Stomach (tissue), 8 donors: ENCODE measurements at regions not wholly inside any gene's neighbourhood (a gene's known extent, or its start where the extent isn't known, plus 50 kb on each side); places are given as distances from the start of the nearest gene placed in this dataset.

Experiments
- DNase-seq, 2 donors: peaks; one replicate each; pipeline versions ENCODE4 v3.0.0 to v3.0.0-alpha.2; 2013 to 2019
- H3K27ac ChIP-seq, 5 donors: fragments of 200-600 bp in 4 of 5; sonication (generic) in 4 of 5; one replicate each; pipeline ENCODE4 v1.5.1; 2013 to 2019; ENCODE audit warnings: mild to moderate bottlenecking in 1 of 5, moderate library complexity in 1 of 5
- H3K27me3 ChIP-seq, 3 donors: fragments of 200-600 bp; sonication (generic); one replicate each; pipeline ENCODE4 v1.5.1; 2017 to 2019; ENCODE audit warnings: mixed run types in 1 of 3
- H3K36me3 ChIP-seq, 4 donors: fragments of 200-600 bp; sonication (generic); 1 replicate in 3 of 4; 2 replicates in 1 of 4; pipeline ENCODE4 v1.5.1; 2016 to 2019
- H3K4me1 ChIP-seq, 4 donors: fragments of 200-600 bp; sonication (generic); one replicate each; pipeline ENCODE4 v1.5.1; 2016 to 2019
- H3K4me3 ChIP-seq, 4 donors: fragments of 200-600 bp; sonication (generic) in 3 of 4; one replicate each; pipeline ENCODE4 v1.5.1; 2016 to 2019; ENCODE audit warnings: mild to moderate bottlenecking in 1 of 4
- H3K9me3 ChIP-seq, 4 donors: fragments of 200-600 bp; sonication (generic); one replicate each; pipeline ENCODE4 v1.5.1; 2016 to 2019
- EP300 ChIP-seq: sonication (generic); formaldehyde crosslinking; IDR thresholded peaks from one replicate; pipeline ENCODE4 v1.6.1; 2017; ENCODE audit warnings: antibody characterized with exemption
- POLR2A ChIP-seq, 4 donors: fragments of 450-650 bp; IDR thresholded peaks; one replicate each; pipeline ENCODE4 v1.6.1; 2016; ENCODE audit warnings: antibody characterized with exemption in 4 of 4, control low read depth in 2 of 4, mild to moderate bottlenecking in 1 of 4, moderate library complexity in 1 of 4
- POLR2AphosphoS5 ChIP-seq, 3 donors: sonication (generic); formaldehyde crosslinking; IDR thresholded peaks; one replicate each; pipeline ENCODE4 v1.6.1; 2016; ENCODE audit warnings: antibody characterized with exemption in 3 of 3
- WGBS, 5 donors: extraction: QIAGEN DNeasy Blood & Tissue Kit in 3 of 5; methylation state at CpG; one replicate each; pipeline versions ENCODE4 v1.1.5 to v1.1.7; 2013 to 2018; 5-methylcytosine and 5-hydroxymethylcytosine counted together
- intact Hi-C: fragments of 100-400 bp; cut with DNase I; formaldehyde crosslinking; loops from one replicate; pipeline ENCODE4 v1.15.1; 2023; ENCODE audit warnings: low total_unique reads
- TF ChIP-seq, protein P1 (sequence below), 7 experiments: fragments of 450-650 bp in 4 of 7; fragments of 200-600 bp in 3 of 7; sonication (generic) in 3 of 7; IDR thresholded peaks; one replicate each; pipeline ENCODE4 v1.5.1; 2016 to 2019; ENCODE audit warnings: antibody characterized with exemption in 7 of 7, control low read depth in 2 of 7, mild to moderate bottlenecking in 1 of 7
- donor health status: healthy with polysubstance abuse.
- donor health status: Bipolar disorder and iron deficiency.
- donor health status: healthy.

DNA sequence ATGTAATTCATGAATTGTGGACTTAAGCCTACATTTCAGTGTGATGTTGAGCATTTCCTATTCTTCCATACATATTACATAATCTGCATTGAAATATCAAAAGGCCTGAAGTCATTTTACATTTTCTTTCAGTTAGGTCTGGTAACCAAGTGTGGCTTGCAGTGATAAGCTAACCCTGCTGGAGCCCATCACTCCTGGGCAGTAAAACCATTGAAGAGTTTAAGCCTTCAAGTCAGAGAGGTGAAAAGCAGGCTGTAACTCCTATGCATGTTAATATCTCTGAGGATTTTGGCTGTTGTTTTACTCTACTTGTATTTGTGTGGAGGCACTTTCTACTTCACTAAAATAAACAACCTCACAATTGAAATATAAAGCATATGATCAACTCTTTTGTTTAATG is 248.8 kb downstream of the SLITRK5 start:
- intact Hi-C loops: no loop called here
- TF ChIP-seq, protein P1, sequence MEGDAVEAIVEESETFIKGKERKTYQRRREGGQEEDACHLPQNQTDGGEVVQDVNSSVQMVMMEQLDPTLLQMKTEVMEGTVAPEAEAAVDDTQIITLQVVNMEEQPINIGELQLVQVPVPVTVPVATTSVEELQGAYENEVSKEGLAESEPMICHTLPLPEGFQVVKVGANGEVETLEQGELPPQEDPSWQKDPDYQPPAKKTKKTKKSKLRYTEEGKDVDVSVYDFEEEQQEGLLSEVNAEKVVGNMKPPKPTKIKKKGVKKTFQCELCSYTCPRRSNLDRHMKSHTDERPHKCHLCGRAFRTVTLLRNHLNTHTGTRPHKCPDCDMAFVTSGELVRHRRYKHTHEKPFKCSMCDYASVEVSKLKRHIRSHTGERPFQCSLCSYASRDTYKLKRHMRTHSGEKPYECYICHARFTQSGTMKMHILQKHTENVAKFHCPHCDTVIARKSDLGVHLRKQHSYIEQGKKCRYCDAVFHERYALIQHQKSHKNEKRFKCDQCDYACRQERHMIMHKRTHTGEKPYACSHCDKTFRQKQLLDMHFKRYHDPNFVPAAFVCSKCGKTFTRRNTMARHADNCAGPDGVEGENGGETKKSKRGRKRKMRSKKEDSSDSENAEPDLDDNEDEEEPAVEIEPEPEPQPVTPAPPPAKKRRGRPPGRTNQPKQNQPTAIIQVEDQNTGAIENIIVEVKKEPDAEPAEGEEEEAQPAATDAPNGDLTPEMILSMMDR (IDR thresholded peaks at IDR 0.05): no peak
- TF ChIP-seq EP300 (no peak), POLR2A (IDR thresholded peaks at IDR 0.05) (no peak), POLR2AphosphoS5 (IDR thresholded peaks at IDR 0.05) (no peak)
- no peak for DNase-seq
- H3K4me1 ChIP-seq: no peaks in the 10 kb centered on the region
- H3K27ac ChIP-seq: no peak overlapping the region
- H3K27me3 ChIP-seq: no peaks in the 10 kb centered on the region
- no peak overlapping the region for H3K4me3 ChIP-seq
- no peaks in the 10 kb centered on the region for H3K36me3 ChIP-seq
- H3K9me3 ChIP-seq: no peaks in the 10 kb centered on the region

DNA sequence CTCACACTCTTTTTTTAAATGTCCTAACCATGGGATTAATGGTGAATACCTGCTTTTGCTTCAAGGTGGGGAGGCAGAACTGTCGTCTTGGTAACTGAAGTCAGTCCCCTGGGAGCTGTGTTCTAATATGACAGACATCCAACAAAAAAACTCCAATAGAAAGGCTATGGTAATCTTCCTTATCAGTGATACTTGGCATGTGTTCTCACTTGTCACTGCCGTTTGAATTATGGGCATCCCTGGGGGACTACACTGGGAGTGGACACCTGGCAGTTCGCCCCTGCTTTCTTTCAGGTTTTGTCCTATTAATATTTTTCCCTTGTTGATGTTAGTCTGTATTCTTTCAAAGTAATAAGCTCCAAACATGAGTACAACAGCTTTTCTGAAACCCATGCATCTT is 252.6 kb downstream of the SLITRK5 start:
- Histone ChIP-seq H3K27ac (no peak overlapping the region), H3K36me3 (no peaks in the 10 kb centered on the region), H3K4me3 (no peak overlapping the region), H3K4me1 (no peaks in the 10 kb centered on the region), H3K27me3 (no peaks in the 10 kb centered on the region), H3K9me3 (no peaks in the 10 kb centered on the region)
- 54 to 70% (median 58%) methylated on average over 3 of the region's 3 CpGs for WGBS, 5 donors
- intact Hi-C loops: no loop called here
- no peak for DNase-seq
- no peak for TF ChIP-seq POLR2A (IDR thresholded peaks at IDR 0.05)
- TF ChIP-seq, protein P1 (IDR thresholded peaks at IDR 0.05): no peak
- TF ChIP-seq POLR2AphosphoS5 (IDR thresholded peaks at IDR 0.05): no peak
- no peak for TF ChIP-seq EP300

DNA sequence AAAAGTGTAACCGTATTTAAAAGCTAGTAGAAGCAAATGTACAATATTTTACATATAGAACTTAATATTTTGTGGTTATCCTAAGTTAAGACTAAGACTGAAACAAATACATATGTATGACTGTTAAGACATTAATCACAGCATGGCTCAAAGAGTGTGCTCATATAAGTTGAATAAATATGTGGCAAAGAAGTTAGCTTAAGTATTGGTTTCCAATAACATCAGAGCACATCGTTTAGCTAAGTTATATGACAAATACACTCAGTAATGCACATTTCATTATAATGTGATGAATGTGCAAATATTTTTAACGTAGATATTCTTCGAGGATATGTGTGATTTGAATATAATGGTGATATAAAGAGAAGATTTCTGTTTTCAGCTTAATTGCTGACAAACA is 253.8 kb downstream of the SLITRK5 start:
- Histone ChIP-seq H3K9me3 (no peaks in the 10 kb centered on the region), H3K27ac (no peak overlapping the region), H3K27me3 (no peaks in the 10 kb centered on the region), H3K4me1 (no peaks in the 10 kb centered on the region), H3K4me3 (no peak overlapping the region), H3K36me3 (no peaks in the 10 kb centered on the region)
- intact Hi-C loops: no loop called here
- WGBS, 5 donors: 70 to 83% (median 78%) methylated on average over 4 of the region's 4 CpGs
- no peak for TF ChIP-seq POLR2A (IDR thresholded peaks at IDR 0.05)
- TF ChIP-seq, protein P1 (IDR thresholded peaks at IDR 0.05): no peak
- TF ChIP-seq EP300: no peak
- TF ChIP-seq POLR2AphosphoS5 (IDR thresholded peaks at IDR 0.05): no peak
- no peak for DNase-seq

DNA sequence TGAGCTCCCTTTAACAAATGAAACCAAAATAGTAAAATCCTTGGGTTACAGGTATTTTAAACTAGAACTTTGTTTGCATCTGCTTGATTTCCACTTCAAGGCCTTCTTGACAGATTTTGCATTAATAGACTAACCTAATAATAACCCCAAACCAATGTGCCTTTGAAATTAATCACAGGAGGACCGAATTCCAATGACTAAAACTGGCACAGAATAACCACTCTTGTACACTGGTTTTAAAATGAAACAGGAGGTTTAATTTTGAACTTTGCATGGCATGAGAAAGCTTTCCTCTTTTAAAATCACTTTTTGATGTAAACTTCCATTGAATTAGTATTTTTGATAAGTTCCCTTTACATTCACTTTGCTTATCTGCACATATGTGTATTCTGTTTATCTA is 269.6 kb downstream of the SLITRK5 start:
- WGBS, 5 donors: 16 to 36% (median 27%) methylated on average over 1 of the region's 1 CpG
- Histone ChIP-seq H3K4me1 (no peaks in the 10 kb centered on the region), H3K9me3 (no peaks in the 10 kb centered on the region), H3K36me3 (no peaks in the 10 kb centered on the region), H3K27me3 (no peaks in the 10 kb centered on the region), H3K4me3 (no peak overlapping the region), H3K27ac (no peak overlapping the region)
- DNase-seq: no peak
- TF ChIP-seq POLR2A (IDR thresholded peaks at IDR 0.05) (no peak), EP300 (no peak), POLR2AphosphoS5 (IDR thresholded peaks at IDR 0.05) (no peak)
- TF ChIP-seq, protein P1 (IDR thresholded peaks at IDR 0.05): no peak
- intact Hi-C loops: no loop called here
